ENCODE measurements at regions not wholly inside any gene's neighbourhood (a gene's known extent, or its start where the extent isn't known, plus 50 kb on each side); places are given as distances from the start of the nearest gene placed in this dataset.

GRCh38 chr13:109918179-109918711 is 131.9 kb upstream of the IRS2 start (continued):
- TF ChIP-seq SIX5 (IDR thresholded peaks at IDR 0.05; ENCODE audit: low read depth, low read length) = no peak
- TF ChIP-seq EZH2 (IDR thresholded peaks at IDR 0.05; ENCODE audit: low read depth, low read length, severe bottlenecking) = no peak

Data from H1 (cell line).